ENCODE measurements at regions not wholly inside any gene's neighbourhood (a gene's known extent, or its start where the extent isn't known, plus 50 kb on each side); places are given as distances from the start of the nearest gene placed in this dataset.

DNA sequence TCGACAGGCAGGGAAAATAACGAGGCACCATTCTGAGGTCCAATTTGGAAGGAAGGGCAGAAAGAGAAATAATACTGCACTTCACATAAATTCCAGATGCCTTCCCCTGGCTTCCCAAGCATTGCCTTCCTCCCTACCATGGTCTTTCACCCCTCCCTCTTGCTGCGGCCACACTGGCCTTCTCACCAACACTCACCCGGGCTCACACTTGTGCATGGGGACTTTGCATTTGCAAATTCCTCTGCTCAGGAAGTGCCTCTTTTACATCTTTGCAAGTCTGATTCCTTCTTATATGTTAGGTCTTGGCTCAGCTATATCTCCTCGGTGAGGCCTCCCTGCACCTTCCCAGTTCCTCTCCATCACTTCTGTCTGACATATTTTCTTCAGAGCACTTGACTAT lies 199.4 kb downstream of the CHIC2 start:
- TF ChIP-seq, protein P1, sequence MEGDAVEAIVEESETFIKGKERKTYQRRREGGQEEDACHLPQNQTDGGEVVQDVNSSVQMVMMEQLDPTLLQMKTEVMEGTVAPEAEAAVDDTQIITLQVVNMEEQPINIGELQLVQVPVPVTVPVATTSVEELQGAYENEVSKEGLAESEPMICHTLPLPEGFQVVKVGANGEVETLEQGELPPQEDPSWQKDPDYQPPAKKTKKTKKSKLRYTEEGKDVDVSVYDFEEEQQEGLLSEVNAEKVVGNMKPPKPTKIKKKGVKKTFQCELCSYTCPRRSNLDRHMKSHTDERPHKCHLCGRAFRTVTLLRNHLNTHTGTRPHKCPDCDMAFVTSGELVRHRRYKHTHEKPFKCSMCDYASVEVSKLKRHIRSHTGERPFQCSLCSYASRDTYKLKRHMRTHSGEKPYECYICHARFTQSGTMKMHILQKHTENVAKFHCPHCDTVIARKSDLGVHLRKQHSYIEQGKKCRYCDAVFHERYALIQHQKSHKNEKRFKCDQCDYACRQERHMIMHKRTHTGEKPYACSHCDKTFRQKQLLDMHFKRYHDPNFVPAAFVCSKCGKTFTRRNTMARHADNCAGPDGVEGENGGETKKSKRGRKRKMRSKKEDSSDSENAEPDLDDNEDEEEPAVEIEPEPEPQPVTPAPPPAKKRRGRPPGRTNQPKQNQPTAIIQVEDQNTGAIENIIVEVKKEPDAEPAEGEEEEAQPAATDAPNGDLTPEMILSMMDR (IDR thresholded peaks at IDR 0.05): no peak
- no peak for TF ChIP-seq POLR2A (IDR thresholded peaks at IDR 0.05)

Data from lower leg skin (tissue), 3 donors.